Dedifferentiated amniotic fluid mesenchymal stem cell (primary cell): ENCODE measurements at regions not wholly inside any gene's neighbourhood (a gene's known extent, or its start where the extent isn't known, plus 50 kb on each side); places are given as distances from the start of the nearest gene placed in this dataset.

ENCODE experiments used
- DNase-seq: peaks from one replicate; pipeline ENCODE4 v3.0.0-alpha.2; 2016; ENCODE audit errors: extremely low spot score

DNA sequence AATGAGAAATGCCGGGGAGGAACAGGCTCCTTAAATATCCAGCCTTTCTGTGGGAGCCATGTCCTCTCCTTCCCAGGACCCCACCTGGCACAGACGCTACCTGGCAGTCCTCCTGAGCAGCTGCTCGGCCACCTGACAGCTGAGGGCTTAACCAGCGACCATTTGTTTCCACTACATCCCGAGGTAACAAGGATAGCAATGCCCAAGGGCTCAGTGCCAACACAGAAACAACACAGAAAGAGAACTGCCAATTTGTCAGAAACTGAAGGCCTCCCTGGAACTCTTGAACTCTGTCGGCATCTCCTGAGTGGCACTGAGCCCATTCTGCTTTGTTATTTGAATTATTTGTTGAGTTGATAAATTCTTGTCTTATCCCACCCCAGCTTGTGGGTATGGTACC, 122.2 kb upstream of the ARHGAP28 start:
- DNase-seq, result no peak

- DNase-seq, result no peak
These were observed 119.8 kb upstream of the ARHGAP28 start for GRCh38 chr18:6609666-6610264.

DNA sequence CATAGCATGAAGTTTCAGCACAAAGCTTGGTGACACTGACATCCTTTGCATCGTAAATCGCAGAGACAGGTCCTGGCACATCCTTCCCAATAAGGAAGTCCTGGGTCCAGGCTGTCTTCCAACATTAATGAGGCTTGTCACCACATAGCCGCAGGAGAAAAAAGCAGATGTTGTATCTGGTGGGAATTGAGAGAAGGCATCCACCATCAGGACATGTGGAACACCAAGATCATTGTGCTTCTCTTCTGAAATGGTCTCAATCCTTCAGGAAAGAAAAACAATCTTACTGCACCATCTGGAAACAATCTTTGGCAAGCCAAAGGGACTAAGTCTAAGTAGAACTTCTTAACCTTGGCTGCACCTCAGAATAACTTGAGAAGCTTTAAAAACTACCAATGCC, 119.0 kb upstream of the ARHGAP28 start:
- DNase-seq, result no peak

- no peak for DNase-seq
These were observed 115.9 kb upstream of the ARHGAP28 start for GRCh38 chr18:6613581-6613980.

DNA sequence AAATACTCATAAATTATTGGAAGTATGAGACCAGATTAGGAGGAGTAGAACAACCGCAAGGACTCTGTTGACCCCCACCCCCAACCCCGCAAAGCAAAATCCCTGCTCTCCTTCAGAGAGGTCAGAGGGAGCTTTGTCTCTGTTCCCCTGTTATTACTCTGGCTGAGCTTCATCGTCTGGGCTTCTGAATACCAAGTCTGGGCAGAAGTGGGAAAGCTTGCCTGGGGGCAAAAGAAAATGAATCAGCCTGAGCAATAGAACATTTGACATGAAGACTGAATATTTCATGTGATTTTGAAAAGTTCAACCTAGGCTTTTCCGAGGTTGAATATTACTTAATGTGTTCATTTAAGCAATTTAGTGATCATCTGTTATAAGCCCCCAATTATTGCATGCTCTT, 114.6 kb upstream of the ARHGAP28 start:
- no peak for DNase-seq

GRCh38 chr18:6616981-6617380, 112.5 kb upstream of the ARHGAP28 start:
- DNase-seq, result no peak

DNA sequence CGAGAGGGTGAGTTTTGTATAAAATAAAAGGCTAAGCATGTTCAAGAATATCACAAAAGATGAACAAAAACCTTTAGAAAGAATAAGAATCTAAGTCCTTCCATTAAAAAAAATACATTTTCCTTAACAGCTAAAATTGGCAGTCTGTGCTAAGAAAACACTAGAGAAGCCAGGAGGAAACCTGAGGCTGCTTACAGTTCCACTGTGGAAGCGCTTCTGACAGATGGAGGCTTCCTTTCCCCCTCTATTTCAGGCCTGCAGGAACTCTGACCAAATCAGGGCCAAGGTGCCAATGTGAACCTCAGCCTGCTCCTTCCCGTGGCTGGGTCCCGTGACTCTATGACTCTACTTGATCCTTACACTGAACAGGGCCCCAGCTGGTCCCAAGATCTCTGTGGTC, 108.1 kb upstream of the ARHGAP28 start:
- no peak for DNase-seq

DNA sequence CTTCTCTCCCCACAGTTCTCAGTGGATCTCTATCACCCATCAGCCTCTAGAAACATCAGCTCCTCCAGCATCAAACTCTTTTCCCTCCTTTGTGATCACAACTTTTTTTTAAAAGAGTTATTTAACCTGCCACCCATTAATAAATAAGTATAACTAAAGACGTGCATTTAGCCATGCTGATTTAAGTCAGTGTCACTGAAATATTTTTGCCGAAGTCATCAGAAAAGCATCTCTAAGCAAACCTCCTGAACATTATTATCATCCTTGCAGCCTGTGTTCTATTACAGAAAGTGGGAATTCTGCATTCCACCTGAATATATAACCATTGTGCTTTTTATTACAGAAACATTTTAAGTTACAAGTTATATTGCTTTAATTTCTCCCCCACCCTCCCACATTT, 106.2 kb upstream of the ARHGAP28 start:
- DNase-seq, result no peak

DNA sequence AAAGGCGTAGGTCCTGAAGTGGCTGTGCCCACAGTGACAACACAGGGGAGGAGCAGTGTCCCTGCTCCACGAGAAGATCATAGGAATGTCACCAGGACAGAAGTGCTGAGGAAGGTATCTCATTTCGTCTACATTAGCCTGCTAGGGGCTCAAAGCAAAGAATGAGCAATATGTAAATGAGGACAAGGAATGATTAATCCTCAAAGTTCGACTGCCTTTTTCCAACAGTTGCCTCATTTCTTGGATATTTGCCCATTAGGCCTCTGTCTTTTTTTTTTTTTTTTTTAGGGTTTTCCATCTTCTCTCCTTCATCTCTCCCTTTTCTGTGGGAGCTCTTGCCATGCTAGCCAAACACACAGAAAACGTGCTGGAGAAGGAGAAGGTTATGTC, 105.2 kb upstream of the ARHGAP28 start:
- peak; percentile 26 for DNase-seq

- peak; percentile 65 for DNase-seq
These were observed 104.7 kb upstream of the ARHGAP28 start for GRCh38 chr18:6624661-6625311.

GRCh38 chr18:6625481-6625880, 104.0 kb upstream of the ARHGAP28 start:
- no peak for DNase-seq

- no peak for DNase-seq
These were observed 103.1 kb upstream of the ARHGAP28 start for GRCh38 chr18:6626457-6626856.

GRCh38 chr18:6627645-6628044, 101.9 kb upstream of the ARHGAP28 start:
- DNase-seq, result no peak

GRCh38 chr18:6628187-6628586, 101.3 kb upstream of the ARHGAP28 start:
- DNase-seq, result no peak

- DNase-seq, result no peak
These were observed 99.8 kb upstream of the ARHGAP28 start for GRCh38 chr18:6629635-6630140.

- no peak for DNase-seq
These were observed 96.2 kb upstream of the ARHGAP28 start for GRCh38 chr18:6633310-6633709.

- DNase-seq, result no peak
These were observed 93.4 kb upstream of the ARHGAP28 start for GRCh38 chr18:6636091-6636490.

GRCh38 chr18:6638447-6638846, 91.1 kb upstream of the ARHGAP28 start:
- no peak for DNase-seq

GRCh38 chr18:6639305-6639704, 90.2 kb upstream of the ARHGAP28 start:
- no peak for DNase-seq

DNA sequence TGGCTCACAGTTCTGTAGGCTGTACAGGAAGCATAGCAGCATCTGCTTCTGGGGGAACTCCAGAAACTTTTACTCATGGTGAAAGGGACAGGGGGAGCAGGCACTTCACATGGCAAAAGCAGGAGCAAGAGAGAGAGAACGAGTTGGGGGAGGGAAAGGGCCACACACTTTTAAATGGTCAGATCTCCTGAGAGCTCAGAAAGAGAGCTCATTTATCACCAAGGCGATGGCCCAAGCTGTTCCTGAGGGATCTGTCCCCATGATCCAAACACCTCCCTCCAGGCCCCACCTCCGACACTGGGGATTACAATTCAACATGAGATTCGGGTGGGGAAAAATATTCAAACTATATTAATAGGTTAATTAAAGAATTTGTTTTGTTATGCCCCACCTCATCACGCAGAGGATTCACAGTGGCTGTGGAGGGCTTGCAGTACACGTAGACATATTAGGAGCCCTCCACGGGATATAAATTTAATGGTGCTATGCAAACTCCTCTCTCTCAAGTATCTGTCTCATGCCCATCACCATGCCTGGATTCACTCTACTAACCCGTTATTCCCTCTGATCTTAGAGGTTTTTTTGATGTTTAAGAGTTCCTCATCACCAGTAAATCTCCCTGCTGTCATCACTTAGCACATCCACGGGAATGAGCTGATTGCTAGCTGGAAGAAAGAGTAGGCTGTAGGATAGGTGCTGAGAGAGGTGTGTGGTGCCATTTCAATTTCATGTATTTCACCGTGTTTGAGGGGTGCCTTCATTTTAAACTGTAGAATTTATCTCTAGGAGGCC, 84.5 kb upstream of the ARHGAP28 start:
- no peak for DNase-seq

DNA sequence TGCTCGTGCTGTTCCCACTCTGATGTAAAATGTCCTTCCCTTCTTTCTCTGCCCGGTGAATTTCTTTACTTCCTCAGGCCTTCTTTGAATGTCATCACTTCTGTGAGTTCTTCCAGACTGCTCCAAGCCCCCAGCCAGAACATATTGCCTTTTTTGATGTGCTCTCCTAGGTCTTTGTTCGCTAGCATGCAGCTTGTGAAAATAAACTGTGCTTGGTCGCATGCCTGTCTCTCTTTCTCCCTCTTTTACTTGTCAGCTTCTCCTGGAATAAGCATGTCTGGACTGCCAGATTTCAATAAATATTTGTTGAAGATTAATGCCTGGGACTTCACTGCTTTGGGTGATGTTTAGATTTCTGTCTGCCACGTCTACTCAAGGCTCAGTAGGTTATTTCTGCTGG, 82.7 kb upstream of the ARHGAP28 start:
- no peak for DNase-seq

- DNase-seq, result no peak
These were observed 80.9 kb upstream of the ARHGAP28 start for GRCh38 chr18:6648581-6648980.
